Inferior parietal cortex (tissue), 1 donor: ENCODE measurements at regions not wholly inside any gene's neighbourhood (a gene's known extent, or its start where the extent isn't known, plus 50 kb on each side); places are given as distances from the start of the nearest gene placed in this dataset.
A peak's percentile ranks its signal among the peaks of the same experiment; 100 is the strongest.

Experiments used
- DNase-seq: peaks from one replicate; pipeline ENCODE4 v3.0.0-alpha.2; 2016; ENCODE audit errors: extremely low spot score

DNA sequence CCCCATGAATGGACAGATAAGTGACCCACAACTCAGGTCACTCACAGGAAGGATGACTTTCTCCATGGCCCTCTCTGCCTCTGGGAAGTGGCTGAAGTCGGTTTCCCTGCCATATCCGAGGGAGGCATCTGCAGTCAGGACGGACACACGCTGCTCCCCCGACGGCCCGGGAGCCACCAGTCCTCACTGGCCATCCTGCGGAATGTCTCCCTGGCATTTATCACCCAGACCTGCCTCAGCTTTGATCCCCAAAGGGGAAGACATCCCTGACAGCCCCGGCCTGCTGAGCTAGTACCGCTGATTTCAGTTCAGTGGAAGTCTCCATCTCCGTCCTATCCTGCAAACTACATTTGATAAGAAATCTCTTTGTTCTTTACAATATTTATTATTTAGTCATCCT is 339.5 kb upstream of the MKI67 start:
- DNase-seq: no peak

DNA sequence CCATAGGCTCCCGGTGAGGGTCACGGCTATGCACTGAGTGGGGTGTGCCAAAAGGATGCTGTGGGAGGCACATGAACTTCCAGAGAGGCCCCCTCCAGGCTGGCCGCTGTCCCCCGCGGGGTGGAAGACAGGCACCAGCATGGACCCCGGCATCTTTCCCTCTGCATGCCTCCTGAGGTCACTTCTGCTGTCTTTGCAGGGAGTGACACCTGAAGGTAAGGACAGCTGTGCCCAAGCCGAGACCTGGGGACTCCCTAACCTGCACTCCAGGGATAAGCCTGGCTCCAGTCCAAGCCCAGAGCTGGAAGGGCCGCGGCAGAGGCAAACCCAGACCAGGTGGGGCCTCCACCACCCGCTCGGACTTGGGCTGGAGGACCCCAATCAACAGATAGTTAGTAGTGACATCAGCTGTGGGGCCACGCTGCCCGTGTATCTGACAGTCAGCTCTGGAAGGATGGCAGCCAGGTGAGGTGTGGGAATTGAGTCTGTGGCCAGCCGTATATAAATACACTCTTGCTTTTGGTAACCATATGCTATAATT is 340.7 kb upstream of the MKI67 start:
- no peak for DNase-seq

DNA sequence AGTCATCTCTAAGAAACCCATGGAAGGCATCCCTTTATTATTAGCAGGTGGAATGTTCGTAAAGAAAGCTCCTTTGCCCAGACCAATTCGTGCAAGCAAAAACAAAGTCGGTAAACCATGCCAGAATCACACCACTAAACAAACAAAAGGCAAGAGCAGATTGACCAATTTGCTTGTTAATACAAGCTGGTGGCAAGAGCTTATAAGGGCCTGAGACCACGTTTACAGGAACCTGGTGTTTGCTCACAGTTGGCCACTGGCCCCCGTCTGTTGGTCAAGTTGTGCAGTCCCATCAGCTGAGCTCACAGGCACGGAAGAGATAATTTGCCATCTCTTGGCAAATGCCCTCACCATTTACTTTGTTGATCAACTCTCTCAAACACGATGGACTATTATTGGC is 342.2 kb upstream of the MKI67 start:
- no peak for DNase-seq

DNA sequence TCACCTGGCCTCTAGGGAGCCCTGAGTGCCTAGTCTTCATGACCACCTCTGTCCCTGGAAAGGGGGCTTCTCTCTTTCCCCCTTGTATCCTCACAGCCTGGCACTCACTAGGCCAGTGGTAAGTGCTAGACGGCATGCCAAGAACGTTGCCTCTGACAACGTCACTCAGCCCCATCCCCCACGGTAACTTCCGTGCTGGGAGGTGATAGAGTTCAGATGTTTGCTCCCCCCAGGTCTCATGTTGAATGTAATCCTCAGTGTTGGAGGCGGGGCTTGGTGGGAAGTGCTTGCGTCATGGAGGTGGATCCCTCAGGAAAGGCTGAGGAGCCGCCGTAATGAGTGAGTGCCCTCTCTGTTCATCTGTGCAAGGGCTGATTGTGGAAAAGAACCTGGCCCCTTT is 343.3 kb upstream of the MKI67 start:
- no peak for DNase-seq

DNA sequence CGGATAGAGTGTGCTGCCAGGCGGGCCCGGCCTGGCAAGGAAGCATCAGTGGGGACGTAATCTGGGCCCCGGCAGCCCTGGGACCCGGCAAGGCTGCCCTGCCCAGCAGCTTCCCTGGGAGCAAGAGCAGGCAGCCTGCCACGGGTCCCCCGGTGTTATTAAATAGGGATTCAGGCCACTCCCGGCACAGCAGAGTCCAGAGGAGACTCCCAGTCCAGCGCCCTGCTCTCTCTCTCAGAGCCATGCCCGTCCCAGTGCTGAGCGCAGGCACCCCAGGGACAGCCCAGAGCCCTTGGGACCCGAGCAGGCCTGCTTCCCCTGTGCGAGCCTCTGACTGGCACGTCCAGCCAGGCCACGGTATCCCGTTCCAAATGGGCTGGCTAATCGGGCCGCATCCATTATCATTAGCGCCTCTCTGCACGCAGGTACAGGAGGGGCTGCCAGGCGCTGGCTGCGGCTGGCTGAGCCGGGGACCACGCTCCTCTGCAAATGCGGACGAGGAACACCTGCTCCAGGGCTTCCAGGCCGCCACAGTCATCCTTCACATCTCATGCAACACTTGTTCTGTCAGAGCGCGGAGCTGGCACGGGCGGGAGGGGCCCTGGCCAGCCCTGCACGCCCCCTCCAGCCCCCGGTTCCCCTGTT is 344.2 kb upstream of the MKI67 start:
- DNase-seq: no peak

DNA sequence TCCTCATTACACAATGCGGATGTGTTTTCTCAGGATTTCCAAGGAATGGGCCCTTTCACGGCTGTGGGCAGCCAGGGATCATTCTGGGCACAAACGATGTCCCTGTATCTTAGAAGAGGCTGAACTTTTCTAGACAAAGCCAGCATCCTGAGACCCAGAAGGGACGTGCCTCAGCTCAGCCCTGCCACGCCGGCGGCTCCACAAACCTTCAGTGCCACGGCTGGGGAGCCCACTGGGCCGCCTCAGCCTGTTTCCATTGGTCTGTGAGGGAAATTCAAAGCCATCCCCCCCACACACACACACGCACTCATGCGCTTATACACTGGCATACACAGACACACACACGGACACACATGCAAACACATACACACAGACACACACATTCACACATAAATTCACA is 344.9 kb upstream of the MKI67 start:
- no peak for DNase-seq

DNA sequence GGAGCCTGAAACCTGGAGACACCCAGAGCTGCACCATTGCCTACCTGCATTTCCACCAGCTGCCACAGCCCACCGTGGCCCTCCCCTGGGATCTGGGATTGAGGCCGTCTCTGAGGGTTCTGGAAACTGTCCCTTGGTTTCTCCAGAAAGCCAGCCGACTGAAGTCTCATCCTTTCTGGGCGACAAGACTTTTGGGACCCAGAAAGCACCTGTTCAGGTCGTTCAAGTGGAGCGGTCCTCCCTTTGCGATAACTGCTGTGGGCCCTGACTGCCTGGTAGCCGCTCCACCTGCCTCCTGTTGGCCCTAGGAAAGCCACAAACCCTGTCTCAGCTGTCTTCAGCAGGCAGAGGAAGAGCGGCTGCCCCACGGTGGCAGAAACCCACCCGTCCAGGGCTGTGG is 346.0 kb upstream of the MKI67 start:
- DNase-seq: no peak

DNA sequence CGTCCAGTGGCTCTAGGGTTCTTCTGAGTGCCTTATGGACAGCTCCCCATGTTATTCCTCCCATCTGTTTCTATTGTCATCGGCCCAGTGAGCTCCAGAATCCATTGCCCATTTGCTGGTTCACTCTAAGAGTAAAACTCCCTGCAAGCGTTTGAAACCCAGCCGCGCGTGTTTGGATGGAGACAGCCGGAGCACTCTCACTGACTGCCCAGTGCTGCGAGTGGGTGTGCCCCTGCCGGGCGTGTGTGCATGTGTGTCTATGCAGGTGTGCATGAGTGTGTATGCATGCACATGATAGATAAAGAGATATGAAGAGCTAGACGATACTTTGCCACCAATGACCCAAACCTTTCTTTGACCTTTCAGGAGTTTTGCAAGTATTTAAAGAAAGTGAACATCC is 347.2 kb upstream of the MKI67 start:
- no peak for DNase-seq

DNA sequence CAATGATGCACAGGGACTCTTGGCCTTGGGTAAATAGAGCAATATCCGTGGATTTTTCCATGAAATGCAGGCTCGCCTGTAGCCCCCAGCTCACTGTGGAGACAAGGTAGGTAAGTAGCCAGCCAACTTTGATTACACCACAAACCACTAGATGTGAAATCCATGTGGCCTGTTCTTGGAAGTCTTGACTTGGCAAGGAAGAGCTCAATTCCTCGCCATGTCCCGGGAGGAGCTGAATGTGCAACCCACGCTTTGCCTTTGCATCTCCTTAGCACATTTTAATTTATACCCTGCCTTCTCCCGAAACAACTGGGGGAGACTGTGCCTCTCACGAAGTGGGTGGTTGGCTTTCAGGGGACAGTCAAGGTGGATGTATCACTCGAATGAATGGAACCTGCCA is 347.7 kb upstream of the MKI67 start:
- peak; percentile 2 for DNase-seq

DNA sequence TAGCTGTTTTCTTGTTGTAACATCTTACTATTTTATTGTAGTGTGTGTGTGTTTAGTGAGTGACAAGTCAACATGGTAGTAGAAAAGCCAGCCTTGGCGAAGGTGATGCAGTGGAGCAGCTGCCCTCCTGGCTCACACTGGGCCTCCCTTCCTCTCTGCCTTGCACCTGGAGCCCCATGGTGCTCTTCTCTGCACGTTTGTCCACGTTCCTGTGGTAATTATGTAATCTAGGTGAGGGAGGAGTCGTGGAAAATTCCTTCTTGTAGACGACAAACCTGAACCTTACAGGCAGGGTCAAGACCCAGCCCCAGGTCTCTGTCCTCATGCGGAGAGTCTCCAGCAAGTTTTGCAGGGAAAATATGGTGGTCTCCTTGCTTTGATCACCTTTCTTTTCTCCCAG is 348.3 kb upstream of the MKI67 start:
- DNase-seq: no peak

DNA sequence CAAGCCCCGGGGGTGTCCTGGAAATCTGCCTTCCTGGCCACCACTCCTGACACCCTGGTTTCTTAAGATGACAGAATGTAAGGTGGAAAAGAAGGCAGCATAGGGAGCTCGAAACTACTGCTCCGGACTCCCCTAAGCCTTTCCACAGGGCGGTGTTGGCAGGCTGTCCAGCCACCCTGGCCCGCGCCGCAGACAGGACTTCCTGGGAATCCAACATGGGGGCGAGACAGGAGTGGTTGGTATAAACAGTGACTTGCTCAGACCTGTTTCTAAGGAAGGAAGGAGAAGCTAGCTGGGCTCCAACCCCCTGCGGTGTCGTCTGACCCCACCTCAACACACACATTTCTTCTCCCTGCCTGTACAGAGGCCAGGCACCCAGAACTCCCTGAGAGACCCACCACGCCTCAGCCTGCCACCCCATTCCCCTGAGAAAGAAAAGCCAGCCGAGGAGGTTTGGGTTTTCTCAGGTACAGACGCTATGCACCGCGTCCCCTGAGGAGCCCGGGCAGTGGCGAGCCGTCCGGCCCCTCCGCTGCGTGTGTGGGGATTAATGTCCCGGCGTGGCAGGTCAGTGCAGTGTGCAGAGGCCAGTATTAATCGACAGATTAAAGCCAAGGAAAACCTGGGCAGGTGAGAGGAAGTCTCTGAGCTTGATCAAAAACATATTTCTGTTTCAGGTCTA is 349.6 kb upstream of the MKI67 start:
- no peak for DNase-seq

DNA sequence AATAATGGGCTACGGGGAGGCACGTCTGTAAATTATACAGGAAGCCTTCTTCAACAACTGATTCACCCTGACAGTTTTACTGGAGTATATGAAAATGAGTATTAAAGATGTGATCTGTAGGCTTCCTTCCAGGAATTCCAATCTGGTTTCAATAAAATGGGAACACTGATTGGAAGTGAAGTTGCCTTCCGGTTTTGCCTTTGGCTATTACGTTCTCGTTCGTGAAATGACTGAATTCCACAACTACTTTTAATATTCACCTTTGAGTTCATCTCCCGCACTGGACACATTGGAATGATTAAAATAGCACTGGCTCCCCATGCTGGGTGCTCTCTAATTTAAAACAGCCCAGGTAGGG is 350.1 kb upstream of the MKI67 start:
- no peak for DNase-seq

DNA sequence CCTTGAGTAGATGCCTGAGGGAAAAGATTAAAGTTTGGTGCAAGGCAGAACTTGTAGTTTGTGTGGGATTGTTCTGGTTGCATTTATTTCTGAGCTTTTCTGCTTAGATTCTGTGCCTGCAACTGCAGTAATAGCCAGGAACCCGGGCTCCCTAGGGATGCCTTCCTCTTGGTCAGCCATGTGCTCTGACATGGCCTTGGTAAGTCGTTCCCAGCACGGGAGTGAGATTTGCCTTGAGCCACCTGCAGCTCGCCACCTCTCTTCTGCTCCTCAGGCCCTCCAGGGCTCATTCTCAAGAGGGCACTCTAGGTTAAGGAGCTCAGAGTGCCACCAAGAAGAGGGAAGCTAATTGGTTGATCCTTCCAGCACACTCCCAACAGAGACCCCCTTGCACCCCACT is 350.6 kb upstream of the MKI67 start:
- no peak for DNase-seq

DNA sequence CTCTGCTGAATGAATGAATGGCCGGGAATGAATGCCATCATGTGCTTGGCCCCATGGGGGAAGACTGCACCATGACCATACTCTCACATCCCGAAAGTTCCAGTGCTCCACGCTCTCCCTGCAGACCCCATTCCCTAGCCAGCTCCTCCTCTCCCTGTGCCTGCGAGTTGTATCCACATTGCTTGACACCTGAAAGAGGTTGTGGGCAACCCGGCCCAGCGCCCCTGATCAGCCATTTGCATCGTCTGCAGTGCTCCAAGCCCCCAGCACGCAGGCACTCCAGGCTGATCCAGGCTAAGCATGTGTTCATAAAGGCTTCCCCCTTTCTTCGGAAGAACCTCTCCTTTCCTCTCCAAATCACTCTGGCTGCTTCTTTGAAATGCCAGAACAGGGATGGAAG is 354.4 kb upstream of the MKI67 start:
- DNase-seq: no peak

DNA sequence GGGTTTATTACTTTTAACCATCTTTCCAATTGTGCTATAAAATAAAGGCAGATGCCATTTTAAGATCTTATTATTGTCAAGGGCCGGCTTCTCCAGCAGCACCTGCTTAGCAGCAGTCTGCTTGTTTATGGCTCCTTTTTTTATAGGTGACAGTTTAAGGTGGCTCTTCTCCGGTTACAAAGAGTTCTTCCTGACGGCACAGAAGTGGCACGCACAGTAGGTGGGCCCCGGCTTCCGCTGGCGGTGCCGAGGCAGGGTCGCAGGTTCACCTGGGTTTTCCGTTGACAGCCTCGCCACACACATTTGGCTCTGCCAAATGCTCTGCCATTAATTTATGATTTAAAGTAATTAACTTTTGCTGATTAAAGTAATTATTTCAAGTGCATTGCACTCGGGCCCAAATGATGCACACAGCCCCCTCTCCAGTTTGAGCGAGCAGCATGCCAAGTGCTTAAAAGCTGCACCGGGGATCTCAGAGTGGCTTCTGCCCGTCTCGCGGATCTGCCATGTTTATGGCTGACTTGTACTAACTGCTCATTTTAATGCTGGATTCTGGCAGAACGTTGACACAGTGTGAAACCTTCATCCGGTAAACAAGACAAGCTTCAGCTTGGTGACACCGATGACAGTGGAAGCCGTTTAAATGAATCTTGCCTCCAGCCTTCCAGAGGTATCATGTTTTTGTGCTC is 355.1 kb upstream of the MKI67 start:
- no peak for DNase-seq

DNA sequence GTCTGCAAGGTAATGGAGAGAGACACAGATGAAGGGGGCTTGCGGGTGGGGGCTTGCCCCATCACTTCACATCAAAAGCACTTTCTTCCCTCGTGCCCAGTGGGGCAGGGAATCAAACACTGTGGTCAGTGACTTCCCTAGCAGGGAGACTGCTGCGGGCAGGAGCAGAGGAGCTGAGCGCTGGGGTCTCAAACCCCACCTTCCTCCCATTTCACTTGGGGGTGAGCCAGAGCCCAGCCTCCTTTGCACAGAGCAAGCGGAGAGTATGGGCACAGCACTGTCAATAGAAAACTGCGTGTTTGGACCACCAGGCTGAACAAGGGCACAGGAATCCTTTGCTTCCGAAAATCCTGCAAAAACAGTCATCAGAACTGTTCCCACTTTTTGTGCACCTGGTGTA is 355.8 kb upstream of the MKI67 start:
- DNase-seq: no peak

DNA sequence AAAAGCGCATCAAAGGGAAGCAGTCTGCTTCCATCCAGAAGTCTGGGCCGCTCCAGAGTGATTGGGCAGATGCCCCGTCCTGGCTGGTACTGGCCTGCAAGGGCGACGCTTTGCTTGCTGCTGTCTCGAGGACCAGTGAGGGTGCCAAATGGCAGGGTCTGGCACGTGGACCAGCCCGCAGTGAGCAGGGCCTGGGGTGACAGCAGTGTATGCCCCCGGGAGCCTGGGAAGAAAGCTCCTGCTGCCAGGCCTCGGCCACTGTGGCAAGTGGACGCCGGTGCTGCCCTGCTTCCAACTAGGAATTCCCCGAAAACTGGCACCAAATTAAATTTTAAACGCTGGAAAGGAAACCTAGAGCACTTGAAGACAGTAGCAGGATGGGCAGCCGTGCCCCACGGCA is 357.0 kb upstream of the MKI67 start:
- no peak for DNase-seq

DNA sequence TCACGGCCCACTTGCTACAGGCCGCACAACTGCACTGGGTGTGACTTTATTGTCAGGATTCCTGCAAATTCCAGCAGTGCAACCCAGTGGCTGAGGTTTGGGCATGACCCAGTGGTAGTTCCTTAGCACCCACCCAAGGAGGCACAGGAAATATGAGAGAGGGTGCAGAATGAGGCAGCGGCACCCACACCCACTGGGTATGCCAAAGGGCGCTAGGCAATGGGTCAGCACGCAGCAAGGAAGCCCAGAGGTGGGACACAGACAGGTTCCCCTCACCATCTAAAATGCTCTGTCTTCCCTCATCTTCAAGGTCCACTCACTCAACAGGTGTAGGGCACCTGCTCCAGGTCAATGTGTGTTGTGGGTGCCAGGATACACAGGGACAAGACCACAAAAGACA is 357.8 kb upstream of the MKI67 start:
- no peak for DNase-seq

DNA sequence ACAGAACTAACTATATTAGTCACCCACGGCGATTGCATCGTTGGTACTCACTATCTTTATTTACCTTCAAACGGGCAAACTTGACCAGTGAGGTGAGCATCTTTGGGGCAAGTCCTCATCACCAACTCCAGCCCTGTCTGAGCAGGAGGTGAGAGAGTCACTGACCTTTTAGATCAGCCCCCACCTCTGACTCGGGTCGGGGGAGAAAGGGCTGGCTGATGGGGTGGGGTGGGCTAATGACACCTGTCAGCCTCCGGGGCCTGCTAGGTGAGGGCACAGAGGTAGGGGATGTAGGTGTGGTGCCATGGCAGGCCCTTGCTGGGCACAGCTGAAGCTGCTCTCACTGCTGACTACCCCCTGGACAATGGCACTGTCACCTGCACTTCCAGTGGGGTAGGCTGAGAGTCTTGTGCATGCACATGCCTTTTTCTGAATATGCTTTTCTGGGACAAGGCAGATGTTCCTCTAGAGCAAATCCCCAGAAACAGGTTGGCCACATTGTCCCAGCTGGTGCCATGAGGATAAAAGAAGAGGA is 359.5 kb upstream of the MKI67 start:
- DNase-seq: no peak

DNA sequence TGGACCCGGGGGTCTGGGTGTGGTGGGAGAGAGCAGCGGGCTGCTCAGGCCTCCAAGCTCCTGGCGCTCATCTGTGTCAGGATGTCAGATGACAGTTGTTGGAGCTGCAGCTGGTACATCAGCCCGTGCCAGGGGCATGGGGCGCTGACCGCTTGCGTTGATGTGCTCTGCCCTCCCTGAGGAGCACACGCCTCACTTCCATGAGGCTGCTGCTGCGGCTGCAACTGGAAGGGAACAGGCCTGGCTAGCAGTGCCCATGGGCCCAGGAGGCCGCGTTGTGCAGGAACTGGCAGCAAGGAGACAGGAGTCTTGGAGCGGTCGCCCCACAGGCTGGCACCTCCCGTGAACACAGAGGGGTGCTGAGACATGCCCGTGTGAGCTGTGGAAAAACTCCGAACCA is 361.3 kb upstream of the MKI67 start:
- DNase-seq: no peak

DNA sequence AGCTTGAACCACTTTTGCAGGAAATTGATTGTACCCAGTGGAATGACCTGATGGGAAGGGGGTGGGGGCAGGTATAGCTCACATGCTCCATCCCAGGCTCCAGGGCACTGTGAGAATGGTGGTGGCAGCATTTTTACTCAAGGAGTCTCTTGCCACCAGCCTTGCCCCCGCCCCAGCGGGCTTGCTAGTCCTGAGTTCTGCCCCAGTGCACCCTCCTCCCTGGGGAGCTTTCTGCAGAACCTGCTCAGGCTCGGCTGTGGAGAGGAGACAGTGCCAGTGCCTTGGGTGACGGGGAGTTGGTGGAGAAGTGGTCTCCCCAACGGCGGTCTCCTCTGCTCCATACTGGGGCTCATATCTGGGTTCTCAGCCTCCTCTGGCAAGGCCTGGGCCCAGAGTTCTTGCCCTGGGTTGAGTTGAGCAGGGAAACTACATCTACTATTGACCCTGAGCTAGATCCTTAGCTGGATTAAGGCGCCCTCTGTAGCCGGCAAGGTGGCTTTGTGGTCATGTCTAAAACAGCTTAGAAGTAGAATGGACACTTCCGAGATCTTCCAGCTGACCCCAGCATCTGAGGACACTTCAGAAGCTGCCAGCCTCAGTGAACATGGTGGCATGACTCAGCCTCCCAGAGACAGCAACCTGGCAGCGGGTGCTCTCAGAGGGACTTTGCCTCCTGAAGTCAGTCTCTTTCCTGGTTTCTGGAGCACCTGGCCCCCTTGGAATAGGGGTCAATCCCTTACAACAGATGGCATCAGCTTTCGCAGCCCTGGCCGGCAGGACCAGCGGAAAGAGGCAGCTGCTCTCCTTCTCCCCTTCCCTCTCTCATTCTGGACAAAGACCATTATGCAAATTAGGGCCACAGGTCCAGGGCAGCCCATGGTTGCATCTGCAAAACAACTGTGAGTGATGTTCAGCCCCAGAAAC is 363.4 kb upstream of the MKI67 start:
- DNase-seq: no peak

DNA sequence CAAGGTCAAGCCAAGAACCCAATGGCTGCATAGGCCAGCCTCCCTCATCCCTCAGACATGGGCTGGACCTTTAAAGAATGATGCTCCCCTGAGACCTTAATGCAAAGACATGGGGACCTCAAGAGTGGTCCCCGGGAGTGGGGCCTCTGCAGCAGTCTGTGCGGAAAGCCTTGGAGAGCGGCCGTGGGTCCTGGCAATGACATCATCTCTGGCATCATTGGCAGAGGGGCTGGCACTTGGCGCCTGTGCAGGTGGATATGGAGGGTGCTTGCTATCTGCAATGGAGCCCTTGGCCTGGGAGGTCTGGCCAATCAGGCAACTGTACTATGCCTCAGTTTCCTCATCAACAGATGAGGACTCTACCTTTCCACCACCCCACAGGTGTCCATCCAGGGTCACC is 365.5 kb upstream of the MKI67 start:
- no peak for DNase-seq
